ENCODE measurements at regions not wholly inside any gene's neighbourhood (a gene's known extent, or its start where the extent isn't known, plus 50 kb on each side); places are given as distances from the start of the nearest gene placed in this dataset.

DNA sequence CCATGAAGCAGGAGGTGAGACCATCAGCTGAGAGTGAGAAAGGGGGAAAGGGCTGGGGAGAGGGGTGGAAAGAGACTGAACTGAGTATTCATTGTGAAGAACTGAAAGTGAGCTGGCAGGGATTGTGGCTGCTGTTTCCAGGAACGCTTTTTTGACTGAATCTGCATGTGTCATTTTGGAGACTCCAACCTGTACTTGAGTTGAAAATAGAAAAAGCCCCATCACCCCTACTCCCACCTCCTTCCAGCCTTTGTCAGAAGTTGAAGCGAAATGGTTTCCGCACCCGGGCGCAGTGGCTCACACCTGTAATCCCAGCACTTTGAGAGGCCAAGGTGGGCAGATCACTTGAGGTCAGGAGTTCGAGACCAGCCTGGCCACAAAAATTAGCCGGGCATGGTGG is 128.0 kb upstream of the GPR12 start:
- DNase-seq (ENCODE audit: low read depth in 1 of 2, low spot score in 1 of 2) = no peak
- Histone ChIP-seq H3K27ac (no peak overlapping the region), H3K9me3 (ENCODE audit: low read depth) (no peaks in the 10 kb centered on the region), H3K4me1 (ENCODE audit: low read depth) (no peaks in the 10 kb centered on the region), H3K27me3 (no peaks in the 10 kb centered on the region), H3K4me3 (no peak overlapping the region), H3K36me3 (no peaks in the 10 kb centered on the region)
- TF ChIP-seq, protein P1, sequence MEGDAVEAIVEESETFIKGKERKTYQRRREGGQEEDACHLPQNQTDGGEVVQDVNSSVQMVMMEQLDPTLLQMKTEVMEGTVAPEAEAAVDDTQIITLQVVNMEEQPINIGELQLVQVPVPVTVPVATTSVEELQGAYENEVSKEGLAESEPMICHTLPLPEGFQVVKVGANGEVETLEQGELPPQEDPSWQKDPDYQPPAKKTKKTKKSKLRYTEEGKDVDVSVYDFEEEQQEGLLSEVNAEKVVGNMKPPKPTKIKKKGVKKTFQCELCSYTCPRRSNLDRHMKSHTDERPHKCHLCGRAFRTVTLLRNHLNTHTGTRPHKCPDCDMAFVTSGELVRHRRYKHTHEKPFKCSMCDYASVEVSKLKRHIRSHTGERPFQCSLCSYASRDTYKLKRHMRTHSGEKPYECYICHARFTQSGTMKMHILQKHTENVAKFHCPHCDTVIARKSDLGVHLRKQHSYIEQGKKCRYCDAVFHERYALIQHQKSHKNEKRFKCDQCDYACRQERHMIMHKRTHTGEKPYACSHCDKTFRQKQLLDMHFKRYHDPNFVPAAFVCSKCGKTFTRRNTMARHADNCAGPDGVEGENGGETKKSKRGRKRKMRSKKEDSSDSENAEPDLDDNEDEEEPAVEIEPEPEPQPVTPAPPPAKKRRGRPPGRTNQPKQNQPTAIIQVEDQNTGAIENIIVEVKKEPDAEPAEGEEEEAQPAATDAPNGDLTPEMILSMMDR (IDR thresholded peaks at IDR 0.05; ENCODE audit: low read depth, low read length) = no peak

DNA sequence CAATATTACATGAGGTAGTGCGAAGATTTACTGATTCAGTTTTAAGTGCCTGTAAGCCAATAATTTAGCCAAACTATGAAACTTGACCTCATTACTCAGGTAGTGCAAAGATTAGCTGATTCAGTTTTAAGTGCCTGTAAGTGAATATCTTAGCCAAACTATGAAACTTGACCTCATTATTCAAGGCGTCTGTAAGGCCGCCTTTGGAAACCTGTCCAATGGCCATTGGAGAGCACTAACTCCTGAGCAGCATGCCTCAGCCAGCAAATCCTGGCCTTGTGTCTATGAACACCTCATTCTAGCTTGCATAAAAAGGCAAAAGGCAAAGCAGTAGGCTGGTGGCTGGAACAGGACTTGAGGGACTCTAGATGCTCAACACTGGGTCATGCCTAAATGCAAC is 127.0 kb upstream of the GPR12 start:
- H3K9me3 ChIP-seq (ENCODE audit: low read depth) = no peaks in the 10 kb centered on the region
- H3K4me3 ChIP-seq = no peak overlapping the region
- no peaks in the 10 kb centered on the region for H3K27me3 ChIP-seq
- H3K4me1 ChIP-seq (ENCODE audit: low read depth) = no peaks in the 10 kb centered on the region
- no peak for DNase-seq (ENCODE audit: low read depth in 1 of 2, low spot score in 1 of 2)
- H3K27ac ChIP-seq = no peak overlapping the region
- no peaks in the 10 kb centered on the region for H3K36me3 ChIP-seq
- TF ChIP-seq, protein P1 (IDR thresholded peaks at IDR 0.05; ENCODE audit: low read depth, low read length) = no peak

DNA sequence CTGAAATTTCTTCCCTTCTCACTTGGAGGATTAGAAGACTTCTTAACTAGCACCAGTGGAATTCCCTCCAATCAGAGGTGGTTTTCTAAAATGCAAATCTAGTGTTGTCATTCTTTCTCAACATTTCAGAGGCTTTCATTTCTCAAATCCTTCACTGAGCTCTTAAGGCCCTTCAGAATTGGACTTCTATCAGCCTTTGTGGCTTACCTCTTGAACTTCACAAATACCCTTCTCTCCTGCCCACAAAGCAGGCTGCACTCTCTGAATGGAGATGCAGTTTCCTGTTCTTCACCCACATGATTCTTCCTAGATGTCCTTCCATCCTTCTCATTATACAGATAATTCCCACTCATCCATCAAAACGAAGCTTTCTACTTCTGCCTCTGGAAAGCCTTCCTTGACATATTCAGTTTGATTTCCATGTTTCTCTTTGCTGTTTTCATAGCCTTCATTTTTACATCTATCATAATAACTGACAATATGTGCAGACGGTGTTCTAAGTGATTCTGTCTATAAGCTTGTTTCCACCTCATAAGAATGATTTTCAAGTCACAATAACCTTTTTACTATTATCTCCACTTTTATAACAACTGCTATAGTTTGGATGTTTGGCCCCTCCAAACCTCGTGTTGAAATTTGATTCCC is 123.1 kb upstream of the GPR12 start:
- no peak for DNase-seq (ENCODE audit: low read depth in 1 of 2, low spot score in 1 of 2)
- Histone ChIP-seq H3K4me3 (no peak overlapping the region), H3K9me3 (ENCODE audit: low read depth) (no peaks in the 10 kb centered on the region), H3K27ac (no peak overlapping the region), H3K36me3 (no peaks in the 10 kb centered on the region), H3K4me1 (ENCODE audit: low read depth) (no peaks in the 10 kb centered on the region), H3K27me3 (no peaks in the 10 kb centered on the region)
- TF ChIP-seq, protein P1 (IDR thresholded peaks at IDR 0.05; ENCODE audit: low read depth, low read length) = no peak

DNA sequence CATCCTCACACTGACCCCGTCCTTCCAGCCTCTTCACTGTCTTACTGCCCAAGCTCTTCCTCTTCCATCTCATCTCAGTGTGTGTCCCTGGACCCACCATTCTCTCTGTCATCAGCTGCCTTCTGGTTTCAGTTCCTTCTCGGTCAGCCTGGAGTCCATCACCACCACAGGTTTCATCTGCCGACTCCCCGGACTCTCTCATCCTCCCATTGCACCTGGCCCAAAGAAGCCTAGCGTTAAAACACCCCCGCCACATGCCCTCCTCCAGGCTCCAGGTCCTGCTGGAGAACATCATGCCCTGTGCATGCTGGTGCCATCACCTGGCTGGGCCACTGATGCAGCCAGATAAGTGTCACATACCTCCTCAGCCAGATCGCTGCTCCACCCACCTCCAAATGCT is 122.1 kb upstream of the GPR12 start:
- H3K9me3 ChIP-seq (ENCODE audit: low read depth) = no peaks in the 10 kb centered on the region
- H3K4me3 ChIP-seq = no peak overlapping the region
- no peaks in the 10 kb centered on the region for H3K27me3 ChIP-seq
- DNase-seq (ENCODE audit: low read depth in 1 of 2, low spot score in 1 of 2) = no peak
- TF ChIP-seq, protein P1 (IDR thresholded peaks at IDR 0.05; ENCODE audit: low read depth, low read length) = no peak
- H3K36me3 ChIP-seq = no peaks in the 10 kb centered on the region
- H3K4me1 ChIP-seq (ENCODE audit: low read depth) = no peaks in the 10 kb centered on the region
- H3K27ac ChIP-seq = no peak overlapping the region

GRCh38 chr13:26881154-26881553 is 120.6 kb upstream of the GPR12 start:
- Histone ChIP-seq H3K27ac (no peak overlapping the region), H3K27me3 (no peaks in the 10 kb centered on the region), H3K4me3 (no peak overlapping the region), H3K36me3 (no peaks in the 10 kb centered on the region), H3K9me3 (ENCODE audit: low read depth) (no peaks in the 10 kb centered on the region), H3K4me1 (ENCODE audit: low read depth) (no peaks in the 10 kb centered on the region)
- DNase-seq (ENCODE audit: low read depth in 1 of 2, low spot score in 1 of 2) = peak in 1 of 2 donors; percentile 72
- TF ChIP-seq, protein P1 (IDR thresholded peaks at IDR 0.05; ENCODE audit: low read depth, low read length) = no peak
